ENCODE measurements at regions not wholly inside any gene's neighbourhood (a gene's known extent, or its start where the extent isn't known, plus 50 kb on each side); places are given as distances from the start of the nearest gene placed in this dataset.

DNA sequence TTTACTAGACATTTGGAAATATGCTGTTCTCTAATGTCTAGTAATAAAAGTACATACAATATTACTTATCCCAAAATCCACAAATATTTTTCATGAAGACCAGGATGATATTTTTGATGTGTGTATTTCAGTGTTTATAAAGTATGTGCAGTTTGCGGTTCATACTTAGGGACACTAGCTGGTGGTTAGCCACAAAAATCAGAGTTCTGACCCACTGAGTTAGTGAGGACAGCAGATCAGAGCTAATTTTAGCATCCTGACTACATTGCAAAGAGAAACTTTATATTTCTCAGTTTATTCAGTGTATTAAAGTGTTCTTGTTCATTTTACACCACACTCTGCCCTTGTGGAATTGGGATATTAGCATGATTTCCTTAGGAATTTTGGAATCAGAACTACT, 655.3 kb downstream of the HTR1A start:
- Histone ChIP-seq H3K4me2 (replicated peaks; ENCODE audit: extremely low read depth, low read length, poor library complexity, severe bottlenecking) (no peak overlapping the region), H3K9ac (ENCODE audit: insufficient read depth, low read length, poor library complexity, severe bottlenecking) (no peak overlapping the region), H4K20me1 (ENCODE audit: insufficient read depth, low read length) (no peaks in the 10 kb centered on the region), H3K36me3 (replicated peaks in 1 of 2; ENCODE audit: control insufficient read depth in 1 of 2, insufficient read depth in 2 of 2, low read length in 2 of 2) (no peaks in the 10 kb centered on the region), H3K79me2 (ENCODE audit: insufficient read depth, low read length) (no peaks in the 10 kb centered on the region), H3K27ac (ENCODE audit: low read depth in 1 of 2, low read length in 2 of 2) (no peak overlapping the region), H3K9me3 (replicated peaks in 1 of 2; ENCODE audit: control insufficient read depth in 1 of 2, insufficient read depth in 1 of 2, low read length in 2 of 2) (peaks cover under 1 to 5% of the 10 kb centered on the region in 2 donors), H2AFZ (ENCODE audit: insufficient read depth, low read depth, low read length, poor library complexity, severe bottlenecking) (no peak overlapping the region), H3K4me1 (ENCODE audit: control insufficient read depth in 1 of 2, insufficient read depth in 2 of 2, low read length in 2 of 2) (no peaks in the 10 kb centered on the region), H3K27me3 (ENCODE audit: control insufficient read depth in 2 of 2, insufficient read depth in 2 of 2, low read length in 2 of 2) (no peaks in the 10 kb centered on the region), H3K4me3 (replicated peaks in 1 of 3; ENCODE audit: low read depth in 2 of 3, low read length in 3 of 3) (no peak overlapping the region)
- TF ChIP-seq, protein P1, sequence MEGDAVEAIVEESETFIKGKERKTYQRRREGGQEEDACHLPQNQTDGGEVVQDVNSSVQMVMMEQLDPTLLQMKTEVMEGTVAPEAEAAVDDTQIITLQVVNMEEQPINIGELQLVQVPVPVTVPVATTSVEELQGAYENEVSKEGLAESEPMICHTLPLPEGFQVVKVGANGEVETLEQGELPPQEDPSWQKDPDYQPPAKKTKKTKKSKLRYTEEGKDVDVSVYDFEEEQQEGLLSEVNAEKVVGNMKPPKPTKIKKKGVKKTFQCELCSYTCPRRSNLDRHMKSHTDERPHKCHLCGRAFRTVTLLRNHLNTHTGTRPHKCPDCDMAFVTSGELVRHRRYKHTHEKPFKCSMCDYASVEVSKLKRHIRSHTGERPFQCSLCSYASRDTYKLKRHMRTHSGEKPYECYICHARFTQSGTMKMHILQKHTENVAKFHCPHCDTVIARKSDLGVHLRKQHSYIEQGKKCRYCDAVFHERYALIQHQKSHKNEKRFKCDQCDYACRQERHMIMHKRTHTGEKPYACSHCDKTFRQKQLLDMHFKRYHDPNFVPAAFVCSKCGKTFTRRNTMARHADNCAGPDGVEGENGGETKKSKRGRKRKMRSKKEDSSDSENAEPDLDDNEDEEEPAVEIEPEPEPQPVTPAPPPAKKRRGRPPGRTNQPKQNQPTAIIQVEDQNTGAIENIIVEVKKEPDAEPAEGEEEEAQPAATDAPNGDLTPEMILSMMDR (IDR thresholded peaks at IDR 0.05), result no peak
- peaks cover 0 to 3% (median 1%) of the 10 kb centered on the region in 7 donors for H3K9me3 Mint-ChIP-seq
- H3K27ac Mint-ChIP-seq, result no peak overlapping the region
- 100% methylated on average over 1 of the region's 1 CpG for WGBS (ENCODE audit: insufficient coverage)
- no peak for DNase-seq
- H3K36me3 Mint-ChIP-seq, result no peaks in the 10 kb centered on the region
- H3K4me3 Mint-ChIP-seq, result no peak overlapping the region
- H3K4me1 Mint-ChIP-seq, result no peaks in the 10 kb centered on the region
- intact Hi-C loops (cut with micrococcal nuclease), result no loop called here
- H3K27me3 Mint-ChIP-seq (ENCODE audit: low read depth in 3 of 3), result peaks cover 0 to 2% (median 0%) of the 10 kb centered on the region in 3 donors

DNA sequence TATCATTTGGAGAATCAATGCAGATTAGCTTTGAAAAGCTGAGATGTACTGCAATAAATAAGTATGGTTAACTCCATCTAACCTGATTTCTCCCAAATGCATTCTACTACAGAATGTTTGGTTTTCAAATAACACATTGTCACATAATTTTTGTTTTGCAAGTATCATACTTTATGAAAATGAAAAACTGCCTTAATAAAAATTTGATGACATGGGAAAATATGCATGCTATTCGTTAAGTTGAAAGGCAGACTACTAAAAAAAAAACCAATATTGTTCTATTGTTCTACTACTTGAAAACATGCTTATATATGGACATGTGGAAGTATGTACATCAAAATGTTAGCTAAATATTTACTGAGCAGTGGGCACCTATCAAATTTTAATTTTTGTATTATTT, 668.9 kb downstream of the HTR1A start:
- no peak for DNase-seq
- Histone ChIP-seq H3K4me3 (replicated peaks in 1 of 3; ENCODE audit: low read depth in 2 of 3, low read length in 3 of 3) (no peak overlapping the region), H2AFZ (ENCODE audit: insufficient read depth, low read depth, low read length, poor library complexity, severe bottlenecking) (no peak overlapping the region), H3K79me2 (ENCODE audit: insufficient read depth, low read length) (no peaks in the 10 kb centered on the region), H3K9me3 (replicated peaks in 1 of 2; ENCODE audit: control insufficient read depth in 1 of 2, insufficient read depth in 1 of 2, low read length in 2 of 2) (no peaks in the 10 kb centered on the region), H3K9ac (ENCODE audit: insufficient read depth, low read length, poor library complexity, severe bottlenecking) (no peak overlapping the region), H4K20me1 (ENCODE audit: insufficient read depth, low read length) (no peaks in the 10 kb centered on the region), H3K4me1 (ENCODE audit: control insufficient read depth in 1 of 2, insufficient read depth in 2 of 2, low read length in 2 of 2) (no peaks in the 10 kb centered on the region), H3K27me3 (ENCODE audit: control insufficient read depth in 2 of 2, insufficient read depth in 2 of 2, low read length in 2 of 2) (no peaks in the 10 kb centered on the region), H3K36me3 (replicated peaks in 1 of 2; ENCODE audit: control insufficient read depth in 1 of 2, insufficient read depth in 2 of 2, low read length in 2 of 2) (no peaks in the 10 kb centered on the region), H3K4me2 (replicated peaks; ENCODE audit: extremely low read depth, low read length, poor library complexity, severe bottlenecking) (no peak overlapping the region), H3K27ac (ENCODE audit: low read depth in 1 of 2, low read length in 2 of 2) (no peak overlapping the region)
- no peak overlapping the region for H3K27ac Mint-ChIP-seq
- no CpG with 5 or more reads among the region's 1 CpG for WGBS (ENCODE audit: insufficient coverage)
- no peaks in the 10 kb centered on the region for H3K4me1 Mint-ChIP-seq
- TF ChIP-seq, protein P1 (IDR thresholded peaks at IDR 0.05), result no peak
- H3K4me3 Mint-ChIP-seq, result no peak overlapping the region
- intact Hi-C loops (cut with micrococcal nuclease), result no loop called here
- no peaks in the 10 kb centered on the region for H3K27me3 Mint-ChIP-seq (ENCODE audit: low read depth in 3 of 3)
- H3K9me3 Mint-ChIP-seq, result peaks cover 0 to 4% (median 0%) of the 10 kb centered on the region in 7 donors
- H3K36me3 Mint-ChIP-seq, result no peaks in the 10 kb centered on the region

All from CD14-positive monocyte (primary cell).